ENCODE measurements at regions not wholly inside any gene's neighbourhood (a gene's known extent, or its start where the extent isn't known, plus 50 kb on each side); places are given as distances from the start of the nearest gene placed in this dataset.
"Not testable (repeated sequence)": the region's sequence is repeated elsewhere in the genome, so short reads cannot be mapped to it uniquely, and the experiment has no call there.

DNA sequence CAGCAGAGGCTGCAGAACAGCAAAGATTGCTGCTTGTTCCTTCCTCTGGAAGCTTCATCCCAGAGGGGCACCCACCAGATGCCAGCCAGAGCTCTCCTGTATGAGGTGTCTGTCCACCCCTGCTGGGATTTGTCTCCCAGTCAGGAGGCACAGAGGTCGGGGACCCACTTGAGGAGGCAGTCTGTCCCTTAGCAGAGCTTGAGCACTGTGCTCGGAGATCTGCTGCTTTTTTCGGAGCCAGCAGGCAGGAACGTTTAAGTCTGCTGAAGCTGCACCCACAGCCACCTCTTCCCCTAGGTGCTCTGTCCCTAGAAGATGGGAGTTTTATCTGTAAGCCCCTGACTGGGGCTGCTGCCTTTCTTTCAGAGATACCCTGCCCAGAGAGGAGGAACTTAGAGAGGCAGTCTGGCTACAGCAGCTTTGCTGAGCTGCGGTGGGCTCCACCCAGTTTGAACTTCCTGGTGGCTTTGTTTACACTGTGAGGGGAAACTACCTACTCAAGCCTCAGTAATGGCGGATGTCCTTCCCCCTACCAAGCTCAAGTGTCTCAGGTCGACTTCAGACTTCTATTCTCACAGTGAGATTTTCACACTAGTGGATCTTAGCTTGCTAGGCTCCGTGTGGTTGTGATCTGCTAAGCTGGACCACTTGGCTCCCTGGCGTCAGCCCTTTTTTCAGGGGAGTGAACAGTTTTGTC, 101.8 kb upstream of the GLRA1 start:
- DNase-seq, result not testable (repeated sequence)

DNA sequence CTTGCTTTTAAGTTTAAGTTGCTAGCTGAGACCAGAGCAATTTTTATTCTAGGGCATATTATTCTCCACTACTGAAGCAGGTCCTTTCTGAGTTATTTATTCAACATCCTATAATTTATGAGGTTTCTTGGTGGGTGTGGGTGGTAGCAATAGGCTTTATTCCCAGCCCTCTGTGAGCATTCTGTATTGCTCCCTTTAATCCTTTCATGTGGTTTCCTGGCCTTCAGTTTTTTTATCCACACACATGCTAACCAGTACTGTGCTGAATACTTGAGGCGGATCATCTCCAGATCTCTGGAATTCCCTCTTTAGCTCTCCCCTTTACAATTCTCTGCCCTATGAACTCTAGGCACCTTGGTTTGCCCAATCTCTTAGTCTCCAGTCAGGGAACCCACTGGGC, 91.8 kb upstream of the GLRA1 start:
- DNase-seq, result no peak

GRCh38 chr5:152007653-152008335, 83.1 kb upstream of the GLRA1 start:
- no peak for DNase-seq

- no peak for DNase-seq
These were observed 79.4 kb upstream of the GLRA1 start for GRCh38 chr5:152004095-152004494.
